22Rv1 (cell line): ENCODE measurements at regions not wholly inside any gene's neighbourhood (a gene's known extent, or its start where the extent isn't known, plus 50 kb on each side); places are given as distances from the start of the nearest gene placed in this dataset.

Experiments used
- H3K27ac ChIP-seq: fragments of 450-650 bp; 2 replicates; pipeline ENCODE4 v1.5.1; 2017
- CTCF ChIP-seq: fragments of 450-650 bp; IDR thresholded peaks from 2 replicates; pipeline ENCODE4 v1.5.1; 2017; ENCODE audit warnings: mild to moderate bottlenecking
- ZFX ChIP-seq: fragments of 450-650 bp; IDR thresholded peaks from 2 replicates; pipeline ENCODE4 v1.6.1; 2017; ENCODE audit warnings: antibody characterized with exemption, borderline replicate concordance

GRCh38 chr16:85545227-85545818 is 67.8 kb upstream of the GSE1 start:
- TF ChIP-seq CTCF (no peak), ZFX (no peak)
- no peak overlapping the region for H3K27ac ChIP-seq

- no peak overlapping the region for H3K27ac ChIP-seq
Observed at GRCh38 chr16:85546585-85547447, 66.3 kb upstream of the GSE1 start.

GRCh38 chr16:85548375-85548774 is 64.7 kb upstream of the GSE1 start:
- no peak for TF ChIP-seq ZFX
- no peak for TF ChIP-seq CTCF
- H3K27ac ChIP-seq, result no peak overlapping the region

More at GRCh38 chr16:85546585-85547447, 66.3 kb upstream of the GSE1 start:
- TF ChIP-seq ZFX, result no peak
- TF ChIP-seq CTCF, result 0 out of 2 replicates have a peak, but pooled peaks have one; percentile 10

- H3K27ac ChIP-seq, result no peak overlapping the region
- no peak for TF ChIP-seq CTCF
Observed at GRCh38 chr16:85549766-85550421, 63.2 kb upstream of the GSE1 start.

GRCh38 chr16:85550422-85550864 is 62.7 kb upstream of the GSE1 start:
- no peak overlapping the region for H3K27ac ChIP-seq
- TF ChIP-seq CTCF, result no peak
- no peak for TF ChIP-seq ZFX

GRCh38 chr16:85550953-85551924 is 61.9 kb upstream of the GSE1 start:
- TF ChIP-seq ZFX, result no peak
- no peak for TF ChIP-seq CTCF
- 0 out of 2 replicates have a peak overlapping the region, but pooled peaks have one; percentile 29 for H3K27ac ChIP-seq
